ENCODE measurements at regions not wholly inside any gene's neighbourhood (a gene's known extent, or its start where the extent isn't known, plus 50 kb on each side); places are given as distances from the start of the nearest gene placed in this dataset.

DNA sequence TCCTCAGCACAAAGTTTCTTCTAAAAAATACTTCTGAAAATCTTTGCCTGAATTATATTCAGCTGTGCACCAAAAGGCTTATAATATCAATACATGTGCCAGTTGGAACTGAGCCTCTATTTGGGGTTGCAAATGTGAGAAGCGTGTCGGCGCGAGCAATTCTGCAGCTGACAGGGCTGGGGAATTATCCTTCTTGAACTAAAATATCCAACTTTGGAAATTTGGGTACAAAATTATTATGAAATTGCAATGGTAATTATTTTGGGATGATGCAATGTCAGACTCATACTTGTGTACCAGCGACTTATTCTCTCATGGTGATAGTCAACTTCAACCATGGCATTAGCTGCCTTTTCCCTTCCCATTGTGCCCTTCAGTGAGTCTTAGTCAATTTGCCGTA, 507.0 kb upstream of the KLF6 start:
- no peaks in the 10 kb centered on the region for H3K27me3 ChIP-seq
- H3K9me3 ChIP-seq, result no peaks in the 10 kb centered on the region
- in situ Hi-C loops (cut with MboI; ENCODE audit: low pct_ligation_motif_present in 1 of 4, low pct_unique_long_range_greater_than_20kb in 1 of 4, low sequenced_read_pairs in 3 of 4), result no loop called here
- intact Hi-C loops (cut with DNase I; ENCODE audit: low total_unique reads), result no loop called here
- no peak for DNase-seq
- no peaks in the 10 kb centered on the region for H3K36me3 ChIP-seq
- no peaks in the 10 kb centered on the region for H3K4me1 ChIP-seq
- no peak overlapping the region for H3K27ac ChIP-seq
- H3K4me3 ChIP-seq, result no peak overlapping the region
- TF ChIP-seq EP300 (IDR thresholded peaks at IDR 0.05; ENCODE audit: low read depth) (no peak), POLR2AphosphoS5 (IDR thresholded peaks at IDR 0.05) (no peak), POLR2A (IDR thresholded peaks at IDR 0.05) (no peak)
- TF ChIP-seq, protein P1, sequence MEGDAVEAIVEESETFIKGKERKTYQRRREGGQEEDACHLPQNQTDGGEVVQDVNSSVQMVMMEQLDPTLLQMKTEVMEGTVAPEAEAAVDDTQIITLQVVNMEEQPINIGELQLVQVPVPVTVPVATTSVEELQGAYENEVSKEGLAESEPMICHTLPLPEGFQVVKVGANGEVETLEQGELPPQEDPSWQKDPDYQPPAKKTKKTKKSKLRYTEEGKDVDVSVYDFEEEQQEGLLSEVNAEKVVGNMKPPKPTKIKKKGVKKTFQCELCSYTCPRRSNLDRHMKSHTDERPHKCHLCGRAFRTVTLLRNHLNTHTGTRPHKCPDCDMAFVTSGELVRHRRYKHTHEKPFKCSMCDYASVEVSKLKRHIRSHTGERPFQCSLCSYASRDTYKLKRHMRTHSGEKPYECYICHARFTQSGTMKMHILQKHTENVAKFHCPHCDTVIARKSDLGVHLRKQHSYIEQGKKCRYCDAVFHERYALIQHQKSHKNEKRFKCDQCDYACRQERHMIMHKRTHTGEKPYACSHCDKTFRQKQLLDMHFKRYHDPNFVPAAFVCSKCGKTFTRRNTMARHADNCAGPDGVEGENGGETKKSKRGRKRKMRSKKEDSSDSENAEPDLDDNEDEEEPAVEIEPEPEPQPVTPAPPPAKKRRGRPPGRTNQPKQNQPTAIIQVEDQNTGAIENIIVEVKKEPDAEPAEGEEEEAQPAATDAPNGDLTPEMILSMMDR (IDR thresholded peaks at IDR 0.05), result no peak
- WGBS, 2 donors (ENCODE audit: low coverage in 1 of 2), result 80 to 88% methylated on average over 6 of the region's 6 CpGs

DNA sequence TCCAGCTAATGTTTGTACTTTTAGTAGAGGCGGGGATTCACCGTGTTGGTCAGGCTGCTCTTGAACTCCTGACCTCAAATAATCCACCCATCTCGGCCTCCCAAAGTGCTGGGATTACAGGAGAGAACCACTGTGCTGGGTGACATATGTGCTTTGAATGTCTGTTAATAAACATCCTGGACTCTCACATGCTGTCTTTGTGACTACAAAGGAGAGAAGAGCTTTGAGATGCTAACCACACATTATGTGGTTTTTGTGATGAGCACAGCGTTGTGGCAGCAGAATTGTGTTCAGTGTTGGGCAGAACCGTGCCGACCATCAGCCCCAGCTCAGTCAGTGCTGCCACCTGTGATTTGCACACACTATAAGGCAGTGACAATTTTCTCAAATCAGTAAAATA, 500.1 kb upstream of the KLF6 start:
- in situ Hi-C loops (cut with MboI; ENCODE audit: low pct_ligation_motif_present in 1 of 4, low pct_unique_long_range_greater_than_20kb in 1 of 4, low sequenced_read_pairs in 3 of 4), result no loop called here
- Histone ChIP-seq H3K4me3 (no peak overlapping the region), H3K4me1 (peaks cover 10 to 29% (median 21%) of the 10 kb centered on the region in 4 donors), H3K9me3 (no peaks in the 10 kb centered on the region), H3K36me3 (no peaks in the 10 kb centered on the region), H3K27ac (peak overlapping the region; percentile 50 to 75 (median 64)), H3K27me3 (no peaks in the 10 kb centered on the region)
- no peak for DNase-seq
- TF ChIP-seq POLR2AphosphoS5 (IDR thresholded peaks at IDR 0.05) (no peak), POLR2A (IDR thresholded peaks at IDR 0.05) (no peak), EP300 (IDR thresholded peaks at IDR 0.05; ENCODE audit: low read depth) (no peak)
- TF ChIP-seq, protein P1 (IDR thresholded peaks at IDR 0.05), result no peak
- 53 to 74% methylated on average over 2 to 6 of the region's 6 CpGs for WGBS, 2 donors (ENCODE audit: low coverage in 1 of 2)
- intact Hi-C loops (cut with DNase I; ENCODE audit: low total_unique reads), result no loop called here

DNA sequence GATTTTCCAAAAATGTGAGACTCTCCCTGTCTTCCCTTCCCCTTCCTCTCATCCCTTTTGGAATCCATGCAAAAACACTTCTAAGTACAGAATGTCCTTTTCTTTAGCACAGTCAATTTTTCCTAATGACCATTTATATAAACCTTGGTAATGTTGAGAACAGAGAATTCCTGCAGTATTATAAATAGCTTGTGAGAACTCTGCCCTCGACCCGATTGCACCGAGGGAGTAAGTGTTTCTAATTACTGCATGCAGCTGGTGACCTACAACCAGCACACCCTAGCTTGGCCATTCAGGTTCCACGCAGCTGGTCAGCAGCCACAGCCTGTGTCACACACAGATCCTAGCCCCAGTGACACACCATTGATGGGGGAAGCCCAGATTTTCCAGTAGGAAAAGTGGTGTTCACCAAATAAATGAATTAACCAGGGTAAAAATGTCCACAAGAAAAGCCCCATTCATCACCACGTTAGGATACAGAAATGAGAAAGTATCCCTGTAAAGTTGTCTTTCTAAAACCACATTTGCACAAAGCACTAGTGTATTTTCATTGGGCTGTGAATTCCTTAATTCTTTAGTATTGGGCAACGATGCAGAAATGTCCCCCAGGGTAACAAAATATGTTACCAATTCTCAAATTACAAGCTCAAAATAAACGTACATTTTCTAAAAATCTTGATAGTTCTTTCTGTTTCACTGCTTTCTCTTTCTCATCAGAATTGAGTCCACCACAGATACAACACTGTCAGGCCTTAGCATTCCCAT, 499.0 kb upstream of the KLF6 start:
- in situ Hi-C loops (cut with MboI; ENCODE audit: low pct_ligation_motif_present in 1 of 4, low pct_unique_long_range_greater_than_20kb in 1 of 4, low sequenced_read_pairs in 3 of 4) (no loop called here), intact Hi-C loops (cut with DNase I; ENCODE audit: low total_unique reads) (no loop called here)
- Histone ChIP-seq H3K4me3 (no peak overlapping the region), H3K36me3 (no peaks in the 10 kb centered on the region), H3K4me1 (peaks cover 11 to 40% (median 30%) of the 10 kb centered on the region in 4 donors), H3K27ac (peak overlapping the region; percentile 60 to 75 (median 66)), H3K27me3 (no peaks in the 10 kb centered on the region), H3K9me3 (no peaks in the 10 kb centered on the region)
- WGBS, 2 donors (ENCODE audit: low coverage in 1 of 2), result 56 to 59% methylated on average over 6 to 7 of the region's 7 CpGs
- TF ChIP-seq EP300 (IDR thresholded peaks at IDR 0.05; ENCODE audit: low read depth) (peak; percentile 72), POLR2A (IDR thresholded peaks at IDR 0.05) (no peak), POLR2AphosphoS5 (IDR thresholded peaks at IDR 0.05) (peak; percentile 33 to 85 (median 85))
- TF ChIP-seq, protein P1 (IDR thresholded peaks at IDR 0.05), result no peak
- DNase-seq, result peak; percentile 36

DNA sequence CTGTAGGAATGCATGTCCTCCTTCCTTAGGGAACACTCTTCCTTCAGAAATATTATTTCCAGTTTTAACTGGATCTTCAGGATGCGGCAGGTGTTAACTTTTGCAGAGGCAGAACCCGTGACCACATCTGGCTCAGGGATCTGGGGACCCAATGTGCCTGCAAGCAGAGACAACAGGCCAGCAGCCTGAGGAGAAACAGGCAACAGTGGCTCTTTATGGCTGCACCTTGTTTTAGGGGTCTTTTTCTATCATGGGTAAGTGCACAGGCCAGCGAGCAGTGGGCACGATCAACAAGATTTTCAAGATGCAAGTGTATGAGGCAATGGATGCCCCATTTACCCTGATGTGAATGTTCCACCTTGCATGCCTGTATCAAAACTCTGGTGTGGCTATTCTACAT, 497.5 kb upstream of the KLF6 start:
- 94% methylated on average over 4 of the region's 4 CpGs; no CpG with 5 or more reads in 1 of the 2 donors for WGBS, 2 donors (ENCODE audit: low coverage in 1 of 2)
- Histone ChIP-seq H3K27me3 (no peaks in the 10 kb centered on the region), H3K9me3 (no peaks in the 10 kb centered on the region), H3K27ac (peak overlapping the region in 3 of 4 donors; percentile 64 to 75 (median 67)), H3K4me3 (no peak overlapping the region), H3K36me3 (no peaks in the 10 kb centered on the region), H3K4me1 (peaks cover 11 to 40% (median 30%) of the 10 kb centered on the region in 4 donors)
- in situ Hi-C loops (cut with MboI; ENCODE audit: low pct_ligation_motif_present in 1 of 4, low pct_unique_long_range_greater_than_20kb in 1 of 4, low sequenced_read_pairs in 3 of 4), result no loop called here
- DNase-seq, result no peak
- TF ChIP-seq EP300 (IDR thresholded peaks at IDR 0.05; ENCODE audit: low read depth) (no peak), POLR2AphosphoS5 (IDR thresholded peaks at IDR 0.05) (no peak), POLR2A (IDR thresholded peaks at IDR 0.05) (no peak)
- TF ChIP-seq, protein P1 (IDR thresholded peaks at IDR 0.05), result no peak
- intact Hi-C loops (cut with DNase I; ENCODE audit: low total_unique reads), result no loop called here
